Thymus (tissue), 11 donors: ENCODE measurements at regions not wholly inside any gene's neighbourhood (a gene's known extent, or its start where the extent isn't known, plus 50 kb on each side); places are given as distances from the start of the nearest gene placed in this dataset.

Experiments used
- DNase-seq, 9 donors: peaks; one replicate each; pipeline ENCODE4 v3.0.0-alpha.2; 2013; ENCODE audit warnings: low spot score in 9 of 9, low read depth in 6 of 9, missing footprints in 1 of 9
- H3K27ac ChIP-seq, 2 donors: one replicate each; pipeline ENCODE4 v1.5.1; 2013; ENCODE audit warnings: control low read depth in 1 of 2, low read depth in 1 of 2, low read length in 1 of 2, mild to moderate bottlenecking in 1 of 2, moderate library complexity in 1 of 2
- H3K27me3 ChIP-seq, 2 donors: one replicate each; pipeline ENCODE4 v1.5.1; 2013; ENCODE audit warnings: low read length in 1 of 2; ENCODE audit not compliant: control insufficient read depth in 2 of 2, insufficient read depth in 1 of 2
- H3K36me3 ChIP-seq, 2 donors: one replicate each; pipeline ENCODE4 v1.5.1; 2013; ENCODE audit warnings: low read length in 1 of 2, mild to moderate bottlenecking in 1 of 2, moderate library complexity in 1 of 2; ENCODE audit not compliant: control insufficient read depth in 2 of 2, insufficient read depth in 2 of 2
- H3K4me1 ChIP-seq, 2 donors: one replicate each; pipeline ENCODE4 v1.5.1; 2013; ENCODE audit warnings: low read length in 2 of 2; ENCODE audit not compliant: control insufficient read depth in 2 of 2, insufficient read depth in 2 of 2
- H3K4me3 ChIP-seq, 2 donors: one replicate each; pipeline ENCODE4 v1.5.1; 2013; ENCODE audit warnings: low read length in 2 of 2, control low read depth in 1 of 2, mild to moderate bottlenecking in 1 of 2
- H3K9me3 ChIP-seq, 2 donors: one replicate each; pipeline ENCODE4 v1.5.1; 2013; ENCODE audit warnings: low read length in 1 of 2, mild to moderate bottlenecking in 1 of 2; ENCODE audit not compliant: control insufficient read depth in 2 of 2, insufficient read depth in 1 of 2
- WGBS: extraction: QIAGEN DNeasy Blood & Tissue Kit; methylation state at CpG from one replicate; pipeline ENCODE4 v1.1.7; 2013; 5-methylcytosine and 5-hydroxymethylcytosine counted together
- donor health status: healthy.

- Histone ChIP-seq H3K4me1 (no peaks in the 10 kb centered on the region), H3K36me3 (no peaks in the 10 kb centered on the region), H3K27me3 (peaks cover 0 to 3% of the 10 kb centered on the region in 2 donors), H3K9me3 (no peaks in the 10 kb centered on the region), H3K4me3 (no peak overlapping the region), H3K27ac (no peak overlapping the region)
- 90% methylated on average over 4 of the region's 4 CpGs for WGBS
- DNase-seq: no peak
These were observed 94.6 kb downstream of the SETD4 start for GRCh38 chr21:35965699-35966098.

GRCh38 chr21:35963920-35964451 is 96.3 kb downstream of the SETD4 start:
- H3K4me1 ChIP-seq: no peaks in the 10 kb centered on the region
- no peak overlapping the region for H3K27ac ChIP-seq
- DNase-seq: no peak
- no peaks in the 10 kb centered on the region for H3K9me3 ChIP-seq
- H3K4me3 ChIP-seq: no peak overlapping the region
- 92% methylated on average over 9 of the region's 9 CpGs for whole genome bisulfite sequencing
- no peaks in the 10 kb centered on the region for H3K36me3 ChIP-seq
- H3K27me3 ChIP-seq: peaks cover 0 to 3% of the 10 kb centered on the region in 2 donors

- WGBS: 94% methylated on average over 2 of the region's 2 CpGs
- no peaks in the 10 kb centered on the region for H3K9me3 ChIP-seq
- H3K36me3 ChIP-seq: no peaks in the 10 kb centered on the region
- H3K27me3 ChIP-seq: peaks cover 0 to 3% of the 10 kb centered on the region in 2 donors
- no peak for DNase-seq
- no peak overlapping the region for H3K4me3 ChIP-seq
- H3K4me1 ChIP-seq: no peaks in the 10 kb centered on the region
- no peak overlapping the region for H3K27ac ChIP-seq
These were observed 97.4 kb downstream of the SETD4 start for GRCh38 chr21:35962917-35963316.

- H3K36me3 ChIP-seq: no peaks in the 10 kb centered on the region
- no peaks in the 10 kb centered on the region for H3K4me1 ChIP-seq
- H3K4me3 ChIP-seq: no peak overlapping the region
- H3K27ac ChIP-seq: no peak overlapping the region
- 88% methylated on average over 4 of the region's 4 CpGs for WGBS
- no peaks in the 10 kb centered on the region for H3K27me3 ChIP-seq
- H3K9me3 ChIP-seq: no peaks in the 10 kb centered on the region
- no peak for DNase-seq
These were observed 106.3 kb downstream of the SETD4 start for GRCh38 chr21:35954066-35954465.

- DNase-seq: no peak
- Histone ChIP-seq H3K36me3 (no peaks in the 10 kb centered on the region), H3K27me3 (no peaks in the 10 kb centered on the region), H3K4me1 (no peaks in the 10 kb centered on the region), H3K27ac (no peak overlapping the region), H3K9me3 (no peaks in the 10 kb centered on the region), H3K4me3 (no peak overlapping the region)
- WGBS: 93% methylated on average over 2 of the region's 2 CpGs
These were observed 106.7 kb downstream of the SETD4 start for GRCh38 chr21:35953597-35953996.

GRCh38 chr21:35952651-35953340 is 107.5 kb downstream of the SETD4 start:
- Histone ChIP-seq H3K9me3 (no peaks in the 10 kb centered on the region), H3K27ac (no peak overlapping the region), H3K4me3 (no peak overlapping the region), H3K36me3 (no peaks in the 10 kb centered on the region), H3K27me3 (no peaks in the 10 kb centered on the region), H3K4me1 (no peaks in the 10 kb centered on the region)
- 94% methylated on average over 2 of the region's 2 CpGs for WGBS
- no peak for DNase-seq

- Histone ChIP-seq H3K4me1 (no peaks in the 10 kb centered on the region), H3K36me3 (no peaks in the 10 kb centered on the region), H3K27me3 (no peaks in the 10 kb centered on the region), H3K9me3 (no peaks in the 10 kb centered on the region), H3K27ac (no peak overlapping the region), H3K4me3 (no peak overlapping the region)
- 94% methylated on average over 1 of the region's 1 CpG for WGBS
- DNase-seq: no peak
These were observed 111.3 kb downstream of the SETD4 start for GRCh38 chr21:35948982-35949381.

- no peak overlapping the region for H3K27ac ChIP-seq
- H3K36me3 ChIP-seq: no peaks in the 10 kb centered on the region
- no peak overlapping the region for H3K4me3 ChIP-seq
- no peak for DNase-seq
- H3K9me3 ChIP-seq: no peaks in the 10 kb centered on the region
- H3K27me3 ChIP-seq: peaks cover 0 to under 1% of the 10 kb centered on the region in 2 donors
- no peaks in the 10 kb centered on the region for H3K4me1 ChIP-seq
- 80% methylated on average over 6 of the region's 6 CpGs for WGBS
These were observed 115.1 kb downstream of the SETD4 start for GRCh38 chr21:35945089-35945671.

- 99% methylated on average over 3 of the region's 3 CpGs for WGBS
- no peak overlapping the region for H3K4me3 ChIP-seq
- no peaks in the 10 kb centered on the region for H3K9me3 ChIP-seq
- no peak for DNase-seq
- H3K36me3 ChIP-seq: no peaks in the 10 kb centered on the region
- H3K27me3 ChIP-seq: peaks cover 0 to 3% of the 10 kb centered on the region in 2 donors
- H3K27ac ChIP-seq: no peak overlapping the region
- H3K4me1 ChIP-seq: no peaks in the 10 kb centered on the region
These were observed 116.6 kb downstream of the SETD4 start for GRCh38 chr21:35943752-35944151.
